HCT116 (cell line): ENCODE measurements at regions not wholly inside any gene's neighbourhood (a gene's known extent, or its start where the extent isn't known, plus 50 kb on each side); places are given as distances from the start of the nearest gene placed in this dataset.
"Not testable (repeated sequence)": the region's sequence is repeated elsewhere in the genome, so short reads cannot be mapped to it uniquely, and the experiment has no call there.

ENCODE experiments used
- ATAC-seq: fragments of 200-7000 bp; cut with Tn5 transposase; 2 replicates; pipeline ENCODE4 v1.9.1; 2020; ENCODE audit warnings: mild to moderate bottlenecking, moderate library complexity
- BruUV-seq: library from RNA; stranded (reverse); fragments of 400-500 nt; replicated peaks from 2 replicates; lab custom pipeline; 2021; lab: Mats Ljungman, UMichigan
- CTCF ChIA-PET: fragments of 300-600 bp; sonication (Branson Sonifier 250); formaldehyde crosslinking; loops from one replicate; lab custom pipeline; 2021; ENCODE audit warnings: antibody characterized with exemption; lab: Charles Lee
- POLR2A ChIA-PET: fragments of 300-600, 350-600 bp; sonication (Branson Sonifier 250); formaldehyde crosslinking; loops from one replicate; lab custom pipeline; 2021; ENCODE audit warnings: antibody characterized with exemption; lab: Charles Lee
- RAD21 ChIA-PET, 2 experiments: fragments of 300-600 bp; sonication (Branson Sonifier 250); formaldehyde crosslinking; loops; one replicate each; lab custom pipeline; 2023; ENCODE audit warnings: low total read pairs in 2 of 2; ENCODE audit not compliant: uncharacterized antibody in 2 of 2, unreplicated experiment in 2 of 2, low non-redundant PET in 1 of 2; lab: Charles Lee
- DNase-seq: peaks from one replicate; pipeline ENCODE4 v3.0.0-alpha.2; 2010; ENCODE audit warnings: low read depth, low spot score
- H2AFZ ChIP-seq: fragments of 200-600 bp; shearing (Covaris generic), sonication (generic); 2 replicates; pipeline ENCODE4 v1.6.1; 2017; ENCODE audit warnings: low read depth, mixed run types, mixed read lengths, antibody characterized with exemption, low read length; ENCODE audit not compliant: poor library complexity, severe bottlenecking
- H3K27ac ChIP-seq: 2 replicates; pipeline ENCODE4 v1.5.1; 2012; ENCODE audit warnings: low read depth, low read length
- H3K27me3 ChIP-seq: fragments of 200-600 bp; sonication (generic); 2 replicates; pipeline ENCODE4 v1.6.1; 2016; ENCODE audit warnings: mixed run types, low read length, mixed read lengths; ENCODE audit not compliant: insufficient read depth
- H3K36me3 ChIP-seq, 2 experiments: fragments of 200-500 bp in 1 of 2; fragments of 200-600 bp in 1 of 2; sonication (Bioruptor generic) in 1 of 2; sonication (generic) in 1 of 2; 2 replicates each; pipeline versions ENCODE4 v1.5.1 to v1.6.1; 2014 to 2016; ENCODE audit warnings: low read length in 2 of 2, inconsistent platforms in 1 of 2, mixed read lengths in 1 of 2, mixed run types in 1 of 2; ENCODE audit not compliant: insufficient read depth in 2 of 2, control insufficient read depth in 1 of 2
- H3K4me1 ChIP-seq, 2 experiments: fragments of 200-600 bp in 1 of 2; sonication (generic) in 1 of 2; 2 replicates each; pipeline versions ENCODE4 v1.5.1 to v1.6.1; 2012 to 2017; ENCODE audit warnings: low read length in 2 of 2, inconsistent platforms in 1 of 2, mild to moderate bottlenecking in 1 of 2, mixed read lengths in 1 of 2, mixed run types in 1 of 2, moderate library complexity in 1 of 2; ENCODE audit not compliant: insufficient read depth in 2 of 2, control insufficient read depth in 1 of 2
- H3K4me2 ChIP-seq: fragments of 200-600 bp; sonication (generic); 2 replicates; pipeline ENCODE4 v1.6.1; 2017; ENCODE audit warnings: mixed run types, low read length, mixed read lengths
- H3K4me3 ChIP-seq, 2 experiments: fragments of 200-600 bp in 1 of 2; sonication (generic) in 1 of 2; replicated peaks in 1 of 2; 2 replicates each; pipeline ENCODE4 v1.5.1; 2011 to 2016; ENCODE audit warnings: low read length in 2 of 2, control low read depth in 1 of 2, low read depth in 1 of 2, mild to moderate bottlenecking in 1 of 2, mixed read lengths in 1 of 2, mixed run types in 1 of 2
- H3K79me2 ChIP-seq: fragments of 200-600 bp; sonication (generic); 2 replicates; pipeline ENCODE4 v1.6.1; 2017; ENCODE audit warnings: mild to moderate bottlenecking, mixed run types, low read length, moderate library complexity, mixed read lengths; ENCODE audit not compliant: insufficient read depth
- H3K9ac ChIP-seq: fragments of 200-600 bp; sonication (generic); 2 replicates; pipeline ENCODE4 v1.6.1; 2016; ENCODE audit warnings: low read length, mixed read lengths
- H3K9me2 ChIP-seq: fragments of 200-600 bp; sonication (generic), shearing (Covaris generic); 2 replicates; pipeline ENCODE4 v1.6.1; 2017; ENCODE audit warnings: mixed run types, mild to moderate bottlenecking, moderate library complexity; ENCODE audit not compliant: insufficient read depth
- H3K9me3 ChIP-seq, 2 experiments: fragments of 200-500 bp in 1 of 2; fragments of 200-600 bp in 1 of 2; sonication (Bioruptor generic) in 1 of 2; sonication (generic) in 1 of 2; 2 replicates each; pipeline ENCODE4 v1.6.1; 2014 to 2017; ENCODE audit warnings: low read length in 2 of 2, mixed read lengths in 2 of 2, inconsistent platforms in 1 of 2, low read depth in 1 of 2, mild to moderate bottlenecking in 1 of 2, mixed run types in 1 of 2, moderate library complexity in 1 of 2; ENCODE audit not compliant: control insufficient read depth in 1 of 2, insufficient read depth in 1 of 2
- H4K20me1 ChIP-seq: fragments of 200-600 bp; sonication (generic), shearing (Covaris generic); 2 replicates; pipeline ENCODE4 v1.6.1; 2017; ENCODE audit warnings: mixed run types, mild to moderate bottlenecking, moderate library complexity; ENCODE audit not compliant: insufficient read depth
- ELF1 ChIP-seq: IDR thresholded peaks from 2 replicates; pipeline ENCODE4 v1.6.1; 2012; ENCODE audit warnings: low read depth, borderline replicate concordance
- EZH2phosphoT487 ChIP-seq: fragments of 200-600 bp; IDR thresholded peaks from 2 replicates; pipeline ENCODE4 v1.6.1; 2018; ENCODE audit warnings: antibody characterized with exemption, borderline replicate concordance
- SP1 ChIP-seq: IDR thresholded peaks from 2 replicates; pipeline ENCODE4 v1.6.1; 2012; ENCODE audit warnings: low read depth
- ZFX ChIP-seq: fragments of 450-650 bp; IDR thresholded peaks from 2 replicates; pipeline ENCODE4 v1.6.1; 2017
- intact Hi-C: fragments of 100-400 bp; cut with micrococcal nuclease; formaldehyde crosslinking; loops from 2 replicates; pipeline ENCODE4 v1.10.0; 2022

- TF ChIP-seq EZH2phosphoT487, result no peak
These were observed 220.7 kb downstream of the MEX3B start (continued) for GRCh38 chr15:81825136-81825535.

DNA sequence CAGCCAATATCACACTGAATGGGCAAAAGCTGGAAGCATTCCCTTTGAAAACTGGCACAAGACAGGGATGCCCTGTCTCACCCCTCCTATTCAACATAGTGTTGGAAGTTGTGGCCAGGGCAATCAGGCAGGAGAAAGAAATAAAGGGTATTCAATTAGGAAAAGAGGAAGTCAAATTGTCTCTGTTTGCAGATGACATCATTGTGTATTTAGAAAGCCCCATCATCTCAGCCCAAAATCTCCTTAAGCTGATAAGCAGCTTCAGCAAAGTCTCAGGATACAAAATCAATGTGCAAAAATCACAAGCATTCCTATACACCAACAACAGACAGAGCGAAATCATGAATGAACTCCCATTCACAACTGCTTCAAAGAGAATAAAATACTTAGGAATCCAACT is 223.2 kb downstream of the MEX3B start:
- H3K9me2 ChIP-seq, H3K4me3 ChIP-seq, H3K9ac ChIP-seq, POLR2A ChIA-PET, H2AFZ ChIP-seq, H3K4me2 ChIP-seq, H3K36me3 ChIP-seq, ATAC-seq, H3K27ac ChIP-seq, intact Hi-C loops, H3K79me2 ChIP-seq, H4K20me1 ChIP-seq, DNase-seq, RAD21 ChIA-PET, BruUV-seq, H3K9me3 ChIP-seq, H3K4me1 ChIP-seq: not testable (repeated sequence)
- CTCF ChIA-PET, result interaction anchor here (1.1 kb wide), 1 partner anchor 9 kb away, joined by 4 read pairs; no protein-coding TSS in a partner anchor
- peaks cover 26% of the 10 kb centered on the region; the same call in 1 of the 2 replicates for H3K27me3 ChIP-seq

GRCh38 chr15:81819924-81820635 is 225.7 kb downstream of the MEX3B start:
- H3K9me2 ChIP-seq, result no peaks in the 10 kb centered on the region
- H3K36me3 ChIP-seq, result no peaks in the 10 kb centered on the region
- H3K27ac ChIP-seq, result no peak overlapping the region
- H3K4me1 ChIP-seq, result no peaks in the 10 kb centered on the region
- H3K27me3 ChIP-seq, result peaks cover 25% of the 10 kb centered on the region; the same call in 1 of the 2 replicates
- no TSS peak for BruUV-seq
- H4K20me1 ChIP-seq, result no peaks in the 10 kb centered on the region
- no peaks in the 10 kb centered on the region for H3K79me2 ChIP-seq
- DNase-seq, result no peak
- no peak overlapping the region for H3K4me3 ChIP-seq
- CTCF ChIA-PET, result no interaction called here
- intact Hi-C loops, result no loop called here
- TF ChIP-seq ELF1, result no peak
- no peak for TF ChIP-seq SP1
- TF ChIP-seq ZFX, result no peak
- TF ChIP-seq, all 23 proteins: peak for 0
- ChIA-PET RAD21 (no interaction called here), POLR2A (no interaction called here)
- H3K4me2 ChIP-seq, result no peak overlapping the region
- no peak overlapping the region for H3K9ac ChIP-seq
- H2AFZ ChIP-seq, result no peak overlapping the region
- H3K9me3 ChIP-seq, result no peaks in the 10 kb centered on the region
- no peak for ATAC-seq
